Effector memory CD4-positive, alpha-beta T cell (primary cell): ENCODE measurements at regions not wholly inside any gene's neighbourhood (a gene's known extent, or its start where the extent isn't known, plus 50 kb on each side); places are given as distances from the start of the nearest gene placed in this dataset.
"Not testable (repeated sequence)": the region's sequence is repeated elsewhere in the genome, so short reads cannot be mapped to it uniquely, and the experiment has no call there.

Experiments used
- DNase-seq, 3 donors: peaks; one replicate each; pipeline ENCODE4 v3.0.0-alpha.2; 2020
- H3K27ac ChIP-seq: 2 replicates; pipeline ENCODE4 v1.7.0; 2013; ENCODE audit warnings: mild to moderate bottlenecking, low read length, moderate library complexity; ENCODE audit not compliant: insufficient read depth, poor library complexity, severe bottlenecking
- H3K27me3 ChIP-seq: replicated peaks from 2 replicates; pipeline ENCODE4 v1.7.0; 2013; ENCODE audit warnings: mild to moderate bottlenecking, low read length; ENCODE audit not compliant: insufficient read depth, control insufficient read depth, poor library complexity, severe bottlenecking
- H3K36me3 ChIP-seq: 2 replicates; pipeline ENCODE4 v1.7.0; 2013; ENCODE audit warnings: mild to moderate bottlenecking, low read length, moderate library complexity; ENCODE audit not compliant: control insufficient read depth, insufficient read depth
- H3K4me1 ChIP-seq: 2 replicates; pipeline ENCODE4 v1.7.0; 2013; ENCODE audit warnings: low read length, mild to moderate bottlenecking; ENCODE audit not compliant: control insufficient read depth, insufficient read depth, poor library complexity, severe bottlenecking
- H3K4me3 ChIP-seq: 2 replicates; pipeline ENCODE4 v1.7.0; 2013; ENCODE audit warnings: low read length, low read depth, mild to moderate bottlenecking; ENCODE audit not compliant: insufficient read depth, poor library complexity, severe bottlenecking
- H3K9me3 ChIP-seq: 2 replicates; pipeline ENCODE4 v1.7.0; 2013; ENCODE audit warnings: mild to moderate bottlenecking, low read length, moderate library complexity; ENCODE audit not compliant: control insufficient read depth

GRCh38 chrX:74030766-74031165 is 178.3 kb upstream of the XIST start:
- H3K9me3 ChIP-seq, H3K27ac ChIP-seq, H3K36me3 ChIP-seq, H3K27me3 ChIP-seq, H3K4me1 ChIP-seq, DNase-seq, H3K4me3 ChIP-seq: not testable (repeated sequence)

GRCh38 chrX:74025145-74025544 is 172.6 kb upstream of the XIST start:
- not testable (repeated sequence) for H3K4me1 ChIP-seq, H3K36me3 ChIP-seq, DNase-seq, H3K27ac ChIP-seq, H3K4me3 ChIP-seq, H3K9me3 ChIP-seq, H3K27me3 ChIP-seq

- Histone ChIP-seq H3K4me1 (no peaks in the 10 kb centered on the region), H3K27me3 (no peaks in the 10 kb centered on the region), H3K27ac (no peak overlapping the region), H3K9me3 (no peaks in the 10 kb centered on the region), H3K36me3 (no peaks in the 10 kb centered on the region), H3K4me3 (no peak overlapping the region)
- no peak for DNase-seq
Observed at GRCh38 chrX:74023203-74023602, 170.7 kb upstream of the XIST start.

GRCh38 chrX:74018253-74018652 is 165.7 kb upstream of the XIST start:
- Histone ChIP-seq H3K27ac (no peak overlapping the region), H3K9me3 (no peaks in the 10 kb centered on the region), H3K27me3 (no peaks in the 10 kb centered on the region), H3K4me1 (no peaks in the 10 kb centered on the region), H3K36me3 (no peaks in the 10 kb centered on the region), H3K4me3 (no peak overlapping the region)
- no peak for DNase-seq

GRCh38 chrX:74015379-74016019 is 163.0 kb upstream of the XIST start:
- no peaks in the 10 kb centered on the region for H3K27me3 ChIP-seq
- H3K4me1 ChIP-seq: no peaks in the 10 kb centered on the region
- no peaks in the 10 kb centered on the region for H3K9me3 ChIP-seq
- no peaks in the 10 kb centered on the region for H3K36me3 ChIP-seq
- DNase-seq: peak; percentile 25 to 47 (median 42)
- no peak overlapping the region for H3K4me3 ChIP-seq
- H3K27ac ChIP-seq: no peak overlapping the region

- no peaks in the 10 kb centered on the region for H3K4me1 ChIP-seq
- no peaks in the 10 kb centered on the region for H3K27me3 ChIP-seq
- H3K27ac ChIP-seq: no peak overlapping the region
- H3K4me3 ChIP-seq: no peak overlapping the region
- no peaks in the 10 kb centered on the region for H3K9me3 ChIP-seq
- no peaks in the 10 kb centered on the region for H3K36me3 ChIP-seq
- no peak for DNase-seq
Observed at GRCh38 chrX:74009041-74009440, 156.5 kb upstream of the XIST start.

- H3K4me1 ChIP-seq: no peaks in the 10 kb centered on the region
- H3K4me3 ChIP-seq: no peak overlapping the region
- no peaks in the 10 kb centered on the region for H3K27me3 ChIP-seq
- no peak for DNase-seq
- peaks cover 4% of the 10 kb centered on the region for H3K36me3 ChIP-seq
- no peaks in the 10 kb centered on the region for H3K9me3 ChIP-seq
- no peak overlapping the region for H3K27ac ChIP-seq
Observed at GRCh38 chrX:73992019-73992418, 139.5 kb upstream of the XIST start.

GRCh38 chrX:73987166-73987565 is 134.7 kb upstream of the XIST start:
- no peaks in the 10 kb centered on the region for H3K9me3 ChIP-seq
- no peaks in the 10 kb centered on the region for H3K4me1 ChIP-seq
- H3K27me3 ChIP-seq: no peaks in the 10 kb centered on the region
- H3K4me3 ChIP-seq: no peak overlapping the region
- no peaks in the 10 kb centered on the region for H3K36me3 ChIP-seq
- DNase-seq: no peak
- H3K27ac ChIP-seq: no peak overlapping the region

GRCh38 chrX:73979551-73980131 is 127.1 kb upstream of the XIST start:
- DNase-seq: no peak
- no peaks in the 10 kb centered on the region for H3K27me3 ChIP-seq
- H3K27ac ChIP-seq: no peak overlapping the region

GRCh38 chrX:73977542-73978169 is 125.1 kb upstream of the XIST start:
- DNase-seq: peak in 2 of 3 donors; percentile 2 to 5
- Histone ChIP-seq H3K36me3 (no peaks in the 10 kb centered on the region), H3K4me1 (peaks cover 11% of the 10 kb centered on the region), H3K27ac (peak overlapping the region; percentile 64), H3K27me3 (no peaks in the 10 kb centered on the region), H3K4me3 (no peak overlapping the region), H3K9me3 (no peaks in the 10 kb centered on the region)

More at GRCh38 chrX:73979551-73980131, 127.1 kb upstream of the XIST start:
- Histone ChIP-seq H3K9me3 (no peaks in the 10 kb centered on the region), H3K36me3 (no peaks in the 10 kb centered on the region), H3K4me3 (no peak overlapping the region), H3K4me1 (peaks cover 11% of the 10 kb centered on the region)
